HCT116 (cell line): ENCODE measurements at regions not wholly inside any gene's neighbourhood (a gene's known extent, or its start where the extent isn't known, plus 50 kb on each side); places are given as distances from the start of the nearest gene placed in this dataset.
"Not testable (repeated sequence)": the region's sequence is repeated elsewhere in the genome, so short reads cannot be mapped to it uniquely, and the experiment has no call there.

Experiments
- ELF1 ChIP-seq: IDR thresholded peaks from 2 replicates; pipeline ENCODE4 v1.6.1; 2012; ENCODE audit warnings: low read depth, borderline replicate concordance
- EZH2phosphoT487 ChIP-seq: fragments of 200-600 bp; IDR thresholded peaks from 2 replicates; pipeline ENCODE4 v1.6.1; 2018; ENCODE audit warnings: antibody characterized with exemption, borderline replicate concordance
- POLR2A ChIP-seq: IDR thresholded peaks from 2 replicates; pipeline ENCODE4 v1.7.0; 2011; ENCODE audit warnings: borderline replicate concordance; ENCODE audit not compliant: insufficient read depth, insufficient read length; ENCODE audit errors: extremely low read depth
- POLR2AphosphoS5 ChIP-seq: IDR thresholded peaks from 2 replicates; pipeline ENCODE4 v1.6.1; 2011; ENCODE audit warnings: mild to moderate bottlenecking, low read depth, low read length, moderate library complexity
- REST ChIP-seq: IDR thresholded peaks from 2 replicates; pipeline ENCODE4 v1.6.1; 2012; ENCODE audit warnings: low read depth
- TF ChIP-seq, protein P1 (sequence below), 3 experiments: fragments of 200-600 bp in 1 of 3; sonication (generic) in 1 of 3; IDR thresholded peaks in 2 of 3; conservative IDR thresholded peaks in 1 of 3; 2 replicates each; pipeline ENCODE4 v1.5.1; 2012 to 2017; ENCODE audit warnings: low read depth in 2 of 3, low read length in 2 of 3, antibody characterized with exemption in 1 of 3, borderline replicate concordance in 1 of 3, control low read depth in 1 of 3, mild to moderate bottlenecking in 1 of 3, mixed read lengths in 1 of 3, mixed run types in 1 of 3, moderate library complexity in 1 of 3; ENCODE audit not compliant: insufficient read depth in 1 of 3

GRCh38 chr14:87360246-87360645, 632.7 kb downstream of the GALC start:
- TF ChIP-seq POLR2A, EZH2phosphoT487, POLR2AphosphoS5, REST, ELF1: not testable (repeated sequence)
- TF ChIP-seq, protein P1, sequence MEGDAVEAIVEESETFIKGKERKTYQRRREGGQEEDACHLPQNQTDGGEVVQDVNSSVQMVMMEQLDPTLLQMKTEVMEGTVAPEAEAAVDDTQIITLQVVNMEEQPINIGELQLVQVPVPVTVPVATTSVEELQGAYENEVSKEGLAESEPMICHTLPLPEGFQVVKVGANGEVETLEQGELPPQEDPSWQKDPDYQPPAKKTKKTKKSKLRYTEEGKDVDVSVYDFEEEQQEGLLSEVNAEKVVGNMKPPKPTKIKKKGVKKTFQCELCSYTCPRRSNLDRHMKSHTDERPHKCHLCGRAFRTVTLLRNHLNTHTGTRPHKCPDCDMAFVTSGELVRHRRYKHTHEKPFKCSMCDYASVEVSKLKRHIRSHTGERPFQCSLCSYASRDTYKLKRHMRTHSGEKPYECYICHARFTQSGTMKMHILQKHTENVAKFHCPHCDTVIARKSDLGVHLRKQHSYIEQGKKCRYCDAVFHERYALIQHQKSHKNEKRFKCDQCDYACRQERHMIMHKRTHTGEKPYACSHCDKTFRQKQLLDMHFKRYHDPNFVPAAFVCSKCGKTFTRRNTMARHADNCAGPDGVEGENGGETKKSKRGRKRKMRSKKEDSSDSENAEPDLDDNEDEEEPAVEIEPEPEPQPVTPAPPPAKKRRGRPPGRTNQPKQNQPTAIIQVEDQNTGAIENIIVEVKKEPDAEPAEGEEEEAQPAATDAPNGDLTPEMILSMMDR (IDR thresholded peaks at IDR 0.05 in 2 of 3, conservative IDR thresholded peaks at IDR 0.05 in 1 of 3; ENCODE audit: borderline replicate concordance in 1 of 3, insufficient read depth in 1 of 3, low read depth in 2 of 3, low read length in 2 of 3), result not testable (repeated sequence)
